OCI-LY1 (cell line): ENCODE measurements at regions not wholly inside any gene's neighbourhood (a gene's known extent, or its start where the extent isn't known, plus 50 kb on each side); places are given as distances from the start of the nearest gene placed in this dataset.

Experiments used
- EZH2 ChIP-seq: fragments of 200-600 bp; sonication (generic), shearing (Covaris generic); IDR thresholded peaks from 2 replicates; pipeline ENCODE4 v1.8.0; 2017; ENCODE audit warnings: borderline replicate concordance, mixed run types, mild to moderate bottlenecking, antibody characterized with exemption, low read length, moderate library complexity, mixed read lengths
- TF ChIP-seq, protein P1 (sequence below): fragments of 200-600 bp; sonication (generic), shearing (Covaris generic); IDR thresholded peaks from 2 replicates; pipeline ENCODE4 v1.5.1; 2017; ENCODE audit warnings: mild to moderate bottlenecking, antibody characterized with exemption, low read length, moderate library complexity, mixed read lengths

DNA sequence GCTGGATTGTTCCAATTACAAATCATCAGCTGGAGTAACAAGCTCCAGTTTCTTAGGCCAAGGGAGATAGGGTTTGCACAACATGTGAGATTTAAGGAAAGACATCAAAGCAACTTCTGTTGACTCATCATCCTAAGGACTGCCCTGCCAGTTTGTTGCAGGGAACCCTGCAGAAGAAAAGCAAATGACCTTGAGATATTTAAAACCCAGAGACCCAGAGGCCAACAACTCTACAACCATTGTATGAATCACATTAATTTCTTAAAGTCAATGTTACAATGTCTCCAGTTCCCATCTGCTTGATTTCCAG, 491.8 kb upstream of the ACVR2A start:
- TF ChIP-seq, protein P1, sequence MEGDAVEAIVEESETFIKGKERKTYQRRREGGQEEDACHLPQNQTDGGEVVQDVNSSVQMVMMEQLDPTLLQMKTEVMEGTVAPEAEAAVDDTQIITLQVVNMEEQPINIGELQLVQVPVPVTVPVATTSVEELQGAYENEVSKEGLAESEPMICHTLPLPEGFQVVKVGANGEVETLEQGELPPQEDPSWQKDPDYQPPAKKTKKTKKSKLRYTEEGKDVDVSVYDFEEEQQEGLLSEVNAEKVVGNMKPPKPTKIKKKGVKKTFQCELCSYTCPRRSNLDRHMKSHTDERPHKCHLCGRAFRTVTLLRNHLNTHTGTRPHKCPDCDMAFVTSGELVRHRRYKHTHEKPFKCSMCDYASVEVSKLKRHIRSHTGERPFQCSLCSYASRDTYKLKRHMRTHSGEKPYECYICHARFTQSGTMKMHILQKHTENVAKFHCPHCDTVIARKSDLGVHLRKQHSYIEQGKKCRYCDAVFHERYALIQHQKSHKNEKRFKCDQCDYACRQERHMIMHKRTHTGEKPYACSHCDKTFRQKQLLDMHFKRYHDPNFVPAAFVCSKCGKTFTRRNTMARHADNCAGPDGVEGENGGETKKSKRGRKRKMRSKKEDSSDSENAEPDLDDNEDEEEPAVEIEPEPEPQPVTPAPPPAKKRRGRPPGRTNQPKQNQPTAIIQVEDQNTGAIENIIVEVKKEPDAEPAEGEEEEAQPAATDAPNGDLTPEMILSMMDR, result no peak
- TF ChIP-seq EZH2, result no peak
